H7 (cell line): ENCODE measurements at regions not wholly inside any gene's neighbourhood (a gene's known extent, or its start where the extent isn't known, plus 50 kb on each side); places are given as distances from the start of the nearest gene placed in this dataset.

Experiments
- DNase-seq: peaks from one replicate; pipeline ENCODE4 v3.0.0; 2012
- H3K27me3 ChIP-seq: 2 replicates; pipeline ENCODE4 v1.6.0; 2011; ENCODE audit warnings: mild to moderate bottlenecking, low read length; ENCODE audit not compliant: control insufficient read depth, insufficient read depth
- H3K36me3 ChIP-seq: replicated peaks from 2 replicates; pipeline ENCODE4 v1.5.1; 2011; ENCODE audit warnings: low read length; ENCODE audit not compliant: control insufficient read depth, insufficient read depth
- H3K4me3 ChIP-seq: 2 replicates; pipeline ENCODE4 v1.5.1; 2011; ENCODE audit warnings: low read depth, mild to moderate bottlenecking, control low read depth, low read length, moderate library complexity; ENCODE audit not compliant: insufficient read depth

GRCh38 chr1:110286564-110286963 is 52.6 kb upstream of the RBM15 start:
- Histone ChIP-seq H3K4me3 (no peak overlapping the region), H3K36me3 (no peaks in the 10 kb centered on the region), H3K27me3 (no peaks in the 10 kb centered on the region)
- no peak for DNase-seq

GRCh38 chr1:110288111-110288510 is 51.1 kb upstream of the RBM15 start:
- Histone ChIP-seq H3K36me3 (no peaks in the 10 kb centered on the region), H3K27me3 (no peaks in the 10 kb centered on the region), H3K4me3 (no peak overlapping the region)
- DNase-seq = no peak
